Inferior parietal cortex (tissue), 1 donor: ENCODE measurements at regions not wholly inside any gene's neighbourhood (a gene's known extent, or its start where the extent isn't known, plus 50 kb on each side); places are given as distances from the start of the nearest gene placed in this dataset.

ENCODE experiments used
- DNase-seq: peaks from one replicate; pipeline ENCODE4 v3.0.0-alpha.2; 2016; ENCODE audit errors: extremely low spot score

- no peak for DNase-seq
Measured at GRCh38 chr7:37504801-37505200, 56.1 kb upstream of the ELMO1 start.

- DNase-seq: no peak
Measured at GRCh38 chr7:37505750-37506353, 57.2 kb upstream of the ELMO1 start.

GRCh38 chr7:37508118-37508517 is 59.5 kb upstream of the ELMO1 start:
- no peak for DNase-seq

GRCh38 chr7:37510043-37510634 is 61.5 kb upstream of the ELMO1 start:
- peak; percentile 63 for DNase-seq

- no peak for DNase-seq
Measured at GRCh38 chr7:37511915-37512314, 63.3 kb upstream of the ELMO1 start.

- DNase-seq: no peak
Measured at GRCh38 chr7:37514497-37514896, 65.8 kb upstream of the ELMO1 start.

GRCh38 chr7:37516664-37517063 is 68.0 kb upstream of the ELMO1 start:
- no peak for DNase-seq

GRCh38 chr7:37518266-37518665 is 69.6 kb upstream of the ELMO1 start:
- no peak for DNase-seq

- no peak for DNase-seq
Measured at GRCh38 chr7:37524056-37524455, 75.4 kb upstream of the ELMO1 start.

GRCh38 chr7:37524797-37525196 is 76.1 kb upstream of the ELMO1 start:
- DNase-seq: no peak

GRCh38 chr7:37526623-37527022 is 78.0 kb upstream of the ELMO1 start:
- DNase-seq: no peak

GRCh38 chr7:37527109-37527508 is 78.4 kb upstream of the ELMO1 start:
- no peak for DNase-seq

GRCh38 chr7:37531225-37531624 is 82.6 kb upstream of the ELMO1 start:
- no peak for DNase-seq

GRCh38 chr7:37532636-37533035 is 84.0 kb upstream of the ELMO1 start:
- DNase-seq: no peak

- DNase-seq: peak; percentile 39
Measured at GRCh38 chr7:37534893-37535610, 86.4 kb upstream of the ELMO1 start.

- no peak for DNase-seq
Measured at GRCh38 chr7:37535841-37536240, 87.2 kb upstream of the ELMO1 start.

GRCh38 chr7:37536706-37537105 is 88.0 kb upstream of the ELMO1 start:
- DNase-seq: no peak

- DNase-seq: no peak
Measured at GRCh38 chr7:37537439-37537838, 88.8 kb upstream of the ELMO1 start.

GRCh38 chr7:37538945-37539344 is 90.3 kb upstream of the ELMO1 start:
- DNase-seq: no peak

GRCh38 chr7:37540917-37541316 is 92.3 kb upstream of the ELMO1 start:
- DNase-seq: no peak

- no peak for DNase-seq
Measured at GRCh38 chr7:37541810-37542443, 93.3 kb upstream of the ELMO1 start.

- no peak for DNase-seq
Measured at GRCh38 chr7:37545619-37546534, 97.2 kb upstream of the ELMO1 start.
